ENCODE measurements at regions not wholly inside any gene's neighbourhood (a gene's known extent, or its start where the extent isn't known, plus 50 kb on each side); places are given as distances from the start of the nearest gene placed in this dataset.

DNA sequence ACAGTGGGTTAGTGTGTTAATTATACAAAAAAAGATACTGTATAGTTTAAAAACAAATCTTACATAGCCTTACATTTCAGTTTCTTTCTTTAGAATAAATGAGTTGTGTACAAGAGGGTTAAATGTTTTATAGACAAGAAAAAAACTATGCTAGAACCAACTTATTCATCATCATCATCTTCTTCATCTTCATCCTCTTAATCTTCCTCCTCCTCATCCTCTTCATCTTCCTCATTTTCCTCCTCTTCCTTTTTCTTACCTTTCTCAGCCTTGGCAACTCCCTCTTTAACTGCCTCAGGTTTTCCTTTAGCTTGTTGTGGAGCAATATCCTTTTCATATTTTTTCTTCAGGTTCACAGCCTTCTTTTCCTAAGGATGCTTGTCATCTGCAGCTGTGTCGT, 53.7 kb downstream of the RPS12 start:
- DNase-seq (ENCODE audit: low read depth in 4 of 4, low spot score in 3 of 4), result no peak

GRCh38 chr6:132872923-132873322, 58.6 kb downstream of the RPS12 start:
- DNase-seq (ENCODE audit: low read depth in 4 of 4, low spot score in 3 of 4), result no peak

- DNase-seq (ENCODE audit: low read depth in 4 of 4, low spot score in 3 of 4), result no peak
These were observed 62.6 kb downstream of the RPS12 start for GRCh38 chr6:132877003-132877402.

DNA sequence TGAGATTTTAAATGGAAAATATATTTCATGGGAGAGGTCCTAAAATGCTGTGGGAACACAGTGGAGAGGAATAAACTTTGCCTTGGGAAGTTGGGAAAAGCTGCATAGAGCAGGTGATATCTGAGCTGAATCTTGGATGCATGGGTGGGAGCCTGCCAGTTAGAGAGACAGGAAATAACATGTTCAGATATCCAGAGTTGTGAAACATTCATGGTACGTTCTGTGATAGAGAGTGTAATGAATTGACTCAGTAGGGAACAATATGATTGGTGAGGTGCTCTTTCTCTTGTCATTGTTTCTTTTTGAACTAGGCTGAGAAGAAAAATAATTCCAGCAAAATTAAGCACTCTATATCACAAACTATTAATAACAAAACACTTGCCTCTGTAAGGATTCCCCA, 72.8 kb downstream of the RPS12 start:
- no peak for DNase-seq (ENCODE audit: low read depth in 4 of 4, low spot score in 3 of 4)

- no peak for DNase-seq (ENCODE audit: low read depth in 4 of 4, low spot score in 3 of 4)
These were observed 74.3 kb downstream of the RPS12 start for GRCh38 chr6:132888701-132889100.

DNA sequence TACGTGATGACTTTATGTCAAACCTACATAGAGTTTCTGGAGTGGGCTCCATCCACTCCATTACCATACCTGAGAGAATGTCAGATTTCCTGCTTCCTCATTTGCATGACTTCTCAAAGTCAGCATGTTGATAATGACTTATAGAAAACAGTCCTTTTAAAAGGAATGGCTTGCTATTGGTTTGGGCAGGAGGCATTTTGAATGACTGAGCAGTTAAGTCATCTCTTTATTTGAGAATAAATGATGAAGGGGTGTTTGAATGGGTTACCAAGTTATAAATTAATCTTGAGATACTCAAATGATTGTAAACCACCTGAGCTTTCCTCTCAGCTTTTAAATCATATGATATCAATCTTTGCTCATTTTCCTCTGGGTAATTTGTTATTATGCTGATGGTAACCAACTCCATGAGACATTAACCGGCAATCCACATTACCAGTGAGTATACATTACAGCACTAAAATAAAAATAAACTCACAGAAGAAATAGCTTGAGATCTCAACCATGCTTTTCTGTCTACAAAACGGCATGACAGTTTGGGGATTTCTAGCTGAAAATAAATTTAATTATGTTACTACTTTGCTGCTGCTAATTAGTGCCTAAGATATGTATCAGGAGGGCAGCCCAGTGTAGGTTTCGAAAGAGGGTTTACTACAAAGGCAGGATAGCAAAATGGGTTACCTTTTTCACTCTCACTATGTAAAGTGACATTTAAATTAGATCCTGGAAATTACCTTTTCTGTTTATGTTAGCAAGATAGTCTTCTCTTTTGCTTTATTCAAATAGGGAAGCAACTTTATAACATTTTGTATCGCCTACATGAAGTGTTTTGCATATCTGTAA, 78.8 kb downstream of the RPS12 start:
- no peak for DNase-seq (ENCODE audit: low read depth in 4 of 4, low spot score in 3 of 4)

- DNase-seq (ENCODE audit: low read depth in 4 of 4, low spot score in 3 of 4), result no peak
These were observed 79.6 kb downstream of the RPS12 start for GRCh38 chr6:132893772-132894490.

DNA sequence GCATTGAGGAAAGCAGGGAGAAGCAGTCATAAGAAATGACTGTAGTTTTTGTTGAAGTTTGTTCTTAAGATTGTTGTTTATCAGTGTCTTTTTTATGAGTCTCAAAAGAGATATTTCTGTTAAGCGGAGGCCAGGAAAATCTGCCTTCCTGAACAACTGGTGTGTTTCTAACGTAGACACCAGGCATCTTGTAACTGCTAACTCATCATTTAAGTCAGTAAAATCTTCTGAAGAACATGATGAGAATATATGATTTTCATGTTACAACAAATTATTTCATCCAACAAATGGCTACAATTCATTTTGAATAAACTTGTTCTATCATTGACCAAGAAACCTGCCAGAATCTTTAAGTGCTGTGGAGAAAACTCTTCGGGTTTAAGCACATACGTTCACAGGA, 84.0 kb downstream of the RPS12 start:
- DNase-seq (ENCODE audit: low read depth in 4 of 4, low spot score in 3 of 4), result no peak

DNA sequence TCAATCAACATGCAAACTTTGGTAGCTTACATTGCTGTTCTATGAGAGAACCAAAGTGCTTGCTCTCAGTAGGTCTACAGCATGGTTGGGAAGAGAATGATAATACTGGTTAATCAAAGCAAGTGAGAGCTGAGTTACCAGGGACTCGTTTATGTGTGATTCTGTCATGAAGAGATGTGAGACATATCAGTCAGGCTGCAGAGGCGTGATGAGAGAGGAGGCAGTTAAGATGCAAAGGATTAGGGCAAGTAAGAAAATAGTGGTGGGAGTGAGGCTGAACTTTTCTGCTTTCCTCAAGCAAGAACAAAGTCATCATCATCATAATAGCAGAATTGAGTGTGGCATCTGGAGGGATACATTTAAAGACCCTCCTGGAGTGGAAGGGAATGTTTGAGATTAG, 86.5 kb downstream of the RPS12 start:
- no peak for DNase-seq (ENCODE audit: low read depth in 4 of 4, low spot score in 3 of 4)

DNA sequence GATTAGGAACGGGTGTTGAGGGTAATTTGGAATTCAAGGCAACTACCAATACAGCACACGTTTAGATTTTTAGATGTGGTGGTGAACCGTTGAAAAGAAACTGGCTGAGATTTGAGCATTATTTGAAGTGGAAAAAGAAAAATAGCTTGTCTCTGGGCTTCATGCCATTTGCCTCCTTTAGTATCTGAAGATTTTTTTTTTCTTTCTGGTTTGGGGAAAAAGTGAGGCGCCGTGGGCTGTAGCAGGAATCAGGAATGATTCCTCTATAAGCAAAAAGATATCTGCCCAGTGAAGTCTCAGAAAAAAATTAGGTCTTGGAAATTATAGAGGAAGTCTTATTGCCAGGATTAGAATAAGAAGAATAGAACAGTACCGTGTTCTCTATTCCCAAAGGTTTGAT, 88.5 kb downstream of the RPS12 start:
- no peak for DNase-seq (ENCODE audit: low read depth in 4 of 4, low spot score in 3 of 4)

- DNase-seq (ENCODE audit: low read depth in 4 of 4, low spot score in 3 of 4), result no peak
These were observed 92.9 kb downstream of the RPS12 start for GRCh38 chr6:132907231-132907630.

GRCh38 chr6:132907914-132908313, 93.5 kb downstream of the RPS12 start:
- DNase-seq (ENCODE audit: low read depth in 4 of 4, low spot score in 3 of 4), result no peak

DNA sequence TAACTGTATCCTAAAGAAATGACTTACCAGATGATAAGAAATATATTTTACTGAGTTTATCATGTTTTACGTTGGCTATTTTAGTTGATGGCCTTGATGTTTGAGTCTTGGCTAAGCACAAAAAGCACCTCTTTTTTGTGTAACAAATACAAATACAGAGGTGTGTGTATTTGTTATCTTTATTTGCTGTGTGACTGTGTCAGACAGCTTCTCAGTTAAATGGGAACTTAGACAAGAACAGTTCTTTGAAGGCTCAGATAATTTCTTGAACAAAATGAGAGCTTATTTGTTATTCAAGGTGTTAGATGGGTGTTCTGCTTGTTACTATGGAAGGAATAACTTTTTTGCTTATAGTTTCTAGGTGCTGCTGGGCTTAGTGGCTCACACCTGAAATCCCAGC, 95.4 kb downstream of the RPS12 start:
- no peak for DNase-seq (ENCODE audit: low read depth in 4 of 4, low spot score in 3 of 4)

- no peak for DNase-seq (ENCODE audit: low read depth in 4 of 4, low spot score in 3 of 4)
These were observed 96.4 kb downstream of the RPS12 start for GRCh38 chr6:132910759-132911158.

DNA sequence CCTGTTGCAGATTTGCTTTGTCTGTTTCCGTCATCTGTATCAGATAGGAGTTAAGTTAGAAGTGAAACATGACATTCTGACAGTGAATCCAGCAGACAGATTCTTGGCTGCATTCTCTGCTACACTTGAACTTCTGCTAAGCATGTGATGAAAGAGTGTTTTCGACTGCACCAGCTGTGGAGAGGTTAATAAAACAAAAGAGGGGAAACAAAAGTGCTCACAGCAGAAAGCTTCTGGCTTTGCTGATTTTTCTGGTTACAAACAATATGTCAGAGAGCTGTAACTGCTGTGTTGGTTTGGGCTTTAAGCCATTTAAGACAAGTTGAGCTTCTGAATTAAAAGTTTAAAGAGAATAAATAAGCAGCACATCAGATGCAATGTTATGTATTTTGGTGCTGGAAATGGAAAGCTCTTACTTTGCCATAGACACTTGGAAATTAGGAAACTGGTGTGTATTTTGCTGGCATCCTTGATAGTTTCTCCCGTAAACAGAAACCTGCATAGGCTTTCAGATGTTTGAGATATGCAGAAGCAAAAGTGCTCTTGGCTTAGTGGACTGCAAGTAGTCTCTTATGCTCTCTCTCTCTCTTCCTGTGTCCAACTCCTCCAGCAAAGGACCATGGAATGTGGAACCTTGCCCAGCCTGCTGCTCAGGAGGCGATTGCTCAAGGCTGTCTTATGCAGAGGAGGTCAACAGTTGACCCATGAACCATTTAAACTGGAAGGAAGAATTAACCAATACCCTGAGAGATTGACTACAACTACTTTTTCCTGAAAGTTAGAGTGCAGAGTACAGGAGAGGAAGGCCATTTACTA, 104.9 kb downstream of the RPS12 start:
- peak in 3 of 4 donors; percentile 36 to 55 (median 41) for DNase-seq (ENCODE audit: low read depth in 4 of 4, low spot score in 3 of 4)

- DNase-seq (ENCODE audit: low read depth in 4 of 4, low spot score in 3 of 4), result no peak
These were observed 113.3 kb downstream of the RPS12 start for GRCh38 chr6:132927713-132928112.

DNA sequence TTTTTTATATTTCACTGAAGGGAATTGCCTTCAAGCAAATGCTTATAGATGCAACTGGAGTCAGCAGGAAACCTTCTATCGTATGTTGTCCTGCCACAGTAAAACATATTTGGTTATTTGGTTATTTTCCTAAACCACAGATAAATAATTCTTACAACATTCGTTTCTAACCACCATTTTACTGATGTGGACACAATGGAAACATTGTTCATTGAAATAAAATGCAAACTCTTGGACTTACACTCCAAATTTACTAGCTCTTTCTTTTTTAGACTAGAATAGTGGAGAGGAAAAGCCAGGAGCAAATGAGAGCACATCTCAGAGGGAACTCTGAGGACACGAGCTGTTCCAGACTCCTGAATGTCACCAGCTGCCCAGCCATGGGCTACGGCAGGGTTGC, 114.8 kb downstream of the RPS12 start:
- no peak for DNase-seq (ENCODE audit: low read depth in 4 of 4, low spot score in 3 of 4)

DNA sequence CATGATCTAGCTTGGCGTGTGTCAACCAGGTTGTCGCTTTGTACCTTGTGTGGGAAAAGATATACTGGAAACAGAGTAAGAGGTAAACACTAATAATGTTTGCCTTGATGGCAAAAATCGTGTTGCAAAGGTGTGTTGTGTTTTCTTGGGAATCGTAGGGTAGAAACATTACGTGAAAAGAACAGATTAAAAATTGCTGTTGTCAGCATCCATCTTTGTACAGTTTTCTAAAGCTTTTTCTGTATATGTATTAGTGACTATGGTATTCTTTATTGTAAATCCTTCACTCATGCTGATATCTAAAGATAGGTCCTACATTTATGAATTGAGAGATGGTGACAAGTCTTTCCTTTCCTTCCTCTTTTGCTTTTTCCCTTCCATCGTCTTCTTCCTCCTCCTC, 116.9 kb downstream of the RPS12 start:
- DNase-seq (ENCODE audit: low read depth in 4 of 4, low spot score in 3 of 4), result no peak

- no peak for DNase-seq (ENCODE audit: low read depth in 4 of 4, low spot score in 3 of 4)
These were observed 117.7 kb downstream of the RPS12 start for GRCh38 chr6:132931936-132932514.

GRCh38 chr6:132932588-132932987, 118.2 kb downstream of the RPS12 start:
- no peak for DNase-seq (ENCODE audit: low read depth in 4 of 4, low spot score in 3 of 4)

DNA sequence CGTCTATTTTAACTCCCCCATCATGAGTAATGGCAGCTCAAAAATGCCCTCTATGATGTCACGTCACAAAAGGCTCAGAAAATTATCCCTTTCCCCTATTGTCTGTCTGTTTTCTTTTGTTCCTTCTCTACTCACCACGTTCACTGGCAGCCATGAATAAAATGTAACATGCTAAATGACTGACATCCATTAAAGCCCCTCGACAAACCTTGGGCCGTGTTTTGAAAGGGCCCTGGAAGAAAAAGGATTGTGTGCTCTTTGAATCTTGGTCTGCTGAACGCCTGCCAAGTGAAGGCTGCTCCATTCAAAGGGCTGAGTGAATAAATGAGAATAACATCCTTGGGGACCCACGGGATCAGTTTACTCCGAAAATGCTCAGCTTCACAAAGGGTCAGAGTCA, 118.7 kb downstream of the RPS12 start:
- DNase-seq (ENCODE audit: low read depth in 4 of 4, low spot score in 3 of 4), result peak in 1 of 4 donors; percentile 52

Measured in left renal pelvis (tissue), 4 donors.